ENCODE measurements at regions not wholly inside any gene's neighbourhood (a gene's known extent, or its start where the extent isn't known, plus 50 kb on each side); places are given as distances from the start of the nearest gene placed in this dataset.

- TF ChIP-seq EP300 (IDR thresholded peaks at IDR 0.05) (no peak), POLR2A (IDR thresholded peaks at IDR 0.05; ENCODE audit: low read depth) (no peak), CTCF (IDR thresholded peaks at IDR 0.05) (no peak)
Measured at GRCh38 chr13:33697926-33698325, 120.0 kb upstream of the RFC3 start.

Measured in esophagus muscularis mucosa (tissue), 4 donors.